Small intestine (tissue), 7 donors: ENCODE measurements at regions not wholly inside any gene's neighbourhood (a gene's known extent, or its start where the extent isn't known, plus 50 kb on each side); places are given as distances from the start of the nearest gene placed in this dataset.
"Not testable (repeated sequence)": the region's sequence is repeated elsewhere in the genome, so short reads cannot be mapped to it uniquely, and the experiment has no call there.

Experiments
- DNase-seq, 2 donors: peaks; one replicate each; pipeline versions ENCODE4 v3.0.0 to v3.0.0-alpha.2; 2013
- FAIRE-seq: peaks from 2 replicates; lab custom pipeline; 2012; peaks lifted over from hg19 to GRCh38; lab: Jason Lieb, UNC
- H3K27ac ChIP-seq, 3 donors: one replicate each; pipeline ENCODE4 v1.5.1; 2013; ENCODE audit warnings: low read length in 2 of 3, mild to moderate bottlenecking in 2 of 3, control low read depth in 1 of 3, inconsistent platforms in 1 of 3, low read depth in 1 of 3, moderate library complexity in 1 of 3
- H3K27me3 ChIP-seq, 3 donors: one replicate each; pipeline ENCODE4 v1.6.1; 2013; ENCODE audit warnings: low read length in 3 of 3, inconsistent platforms in 1 of 3; ENCODE audit not compliant: control insufficient read depth in 3 of 3, insufficient read depth in 3 of 3
- H3K36me3 ChIP-seq, 3 donors: one replicate each; pipeline ENCODE4 v1.6.1; 2013; ENCODE audit warnings: low read length in 3 of 3, inconsistent platforms in 1 of 3, low read depth in 1 of 3, mild to moderate bottlenecking in 1 of 3, moderate library complexity in 1 of 3; ENCODE audit not compliant: control insufficient read depth in 3 of 3, insufficient read depth in 2 of 3
- H3K4me1 ChIP-seq, 3 donors: one replicate each; pipeline ENCODE4 v1.6.1; 2013; ENCODE audit warnings: low read length in 2 of 3, inconsistent platforms in 1 of 3, low read depth in 1 of 3, mild to moderate bottlenecking in 1 of 3, moderate library complexity in 1 of 3; ENCODE audit not compliant: control insufficient read depth in 3 of 3, insufficient read depth in 2 of 3
- H3K4me3 ChIP-seq, 3 donors: one replicate each; pipeline ENCODE4 v1.5.1; 2013; ENCODE audit warnings: low read length in 3 of 3, control low read depth in 1 of 3, inconsistent platforms in 1 of 3, low read depth in 1 of 3, mild to moderate bottlenecking in 1 of 3, moderate library complexity in 1 of 3
- H3K9me3 ChIP-seq, 2 donors: one replicate each; pipeline ENCODE4 v1.6.1; 2013; ENCODE audit warnings: low read depth in 1 of 2, low read length in 1 of 2; ENCODE audit not compliant: control insufficient read depth in 2 of 2, insufficient read depth in 1 of 2
- WGBS, 3 donors: extraction: QIAGEN DNeasy Blood & Tissue Kit; methylation state at CpG; one replicate each; pipeline ENCODE4 v1.1.7; 2013; 5-methylcytosine and 5-hydroxymethylcytosine counted together
- donor health status: healthy with polysubstance abuse.
- donor health status: control.
- donor health status: control.
- donor health status: Bipolar disorder and iron deficiency.
- donor health status: healthy.

DNA sequence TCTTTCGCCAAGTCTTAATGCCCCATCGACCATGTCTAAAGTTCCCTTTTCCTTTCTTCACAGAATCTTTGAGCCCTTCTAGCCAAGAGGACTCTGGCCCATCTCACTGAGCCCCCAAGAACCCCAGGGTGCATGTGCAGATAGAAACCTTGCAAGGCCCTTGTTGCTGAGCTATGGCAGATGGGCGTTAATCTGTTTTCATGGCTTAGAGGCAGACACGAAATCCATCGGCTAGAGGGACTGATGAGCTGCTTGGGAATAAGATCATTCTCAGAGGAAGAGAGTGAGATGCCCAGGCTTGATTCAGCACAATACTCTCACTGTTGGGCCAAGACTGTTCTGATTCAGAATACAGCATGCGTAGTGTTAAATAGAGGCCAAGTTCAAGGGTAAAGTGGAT lies 262.5 kb upstream of the C9orf72 start:
- H3K9me3 ChIP-seq, result no peaks in the 10 kb centered on the region
- no peaks in the 10 kb centered on the region for H3K36me3 ChIP-seq
- no peak for FAIRE-seq
- no peaks in the 10 kb centered on the region for H3K27me3 ChIP-seq
- no peaks in the 10 kb centered on the region for H3K4me1 ChIP-seq
- no peak overlapping the region for H3K4me3 ChIP-seq
- no peak overlapping the region for H3K27ac ChIP-seq
- no peak for DNase-seq
- 86 to 91% (median 88%) methylated on average over 6 of the region's 6 CpGs for WGBS, 3 donors

DNA sequence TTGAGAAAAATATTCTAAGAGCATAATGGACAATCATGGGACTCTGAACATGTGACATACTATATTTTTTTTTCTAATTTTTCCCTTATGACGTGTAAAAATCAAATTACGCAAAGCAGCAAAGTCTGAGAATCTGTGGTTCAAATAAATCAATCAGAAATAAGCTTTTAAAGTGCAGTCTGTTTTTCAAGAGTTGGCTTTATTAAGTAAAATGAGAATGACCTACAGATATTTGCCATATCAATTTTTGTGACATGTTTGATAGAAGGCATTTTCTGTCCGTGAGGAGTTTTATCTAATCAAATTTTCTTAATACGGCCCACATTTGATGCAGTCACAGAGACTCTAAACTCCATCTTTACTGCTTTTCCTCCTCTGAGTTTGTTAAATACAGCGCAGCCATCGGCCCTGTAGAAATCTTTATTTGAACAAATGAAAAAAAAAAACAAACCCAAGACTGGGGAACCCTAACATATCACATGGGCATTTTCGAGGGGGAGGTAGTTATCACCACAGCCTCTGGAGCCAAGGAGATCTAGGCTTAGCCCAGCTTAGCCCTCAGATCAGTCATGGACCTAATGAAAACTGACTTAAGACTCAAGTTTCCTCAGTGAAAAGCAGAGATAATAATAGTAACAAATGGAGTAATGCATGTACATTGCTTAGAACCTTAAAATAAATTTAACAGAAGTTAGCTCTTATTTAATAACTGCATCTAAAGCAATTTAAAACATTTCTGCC lies 263.6 kb upstream of the C9orf72 start:
- DNase-seq (no peak), FAIRE-seq (no peak)
- no peak overlapping the region for H3K4me3 ChIP-seq
- WGBS, 3 donors, result 77 to 86% (median 82%) methylated on average over 7 of the region's 7 CpGs
- no peak overlapping the region for H3K27ac ChIP-seq
- H3K4me1 ChIP-seq, result no peaks in the 10 kb centered on the region
- no peaks in the 10 kb centered on the region for H3K36me3 ChIP-seq
- no peaks in the 10 kb centered on the region for H3K9me3 ChIP-seq
- H3K27me3 ChIP-seq, result no peaks in the 10 kb centered on the region

DNA sequence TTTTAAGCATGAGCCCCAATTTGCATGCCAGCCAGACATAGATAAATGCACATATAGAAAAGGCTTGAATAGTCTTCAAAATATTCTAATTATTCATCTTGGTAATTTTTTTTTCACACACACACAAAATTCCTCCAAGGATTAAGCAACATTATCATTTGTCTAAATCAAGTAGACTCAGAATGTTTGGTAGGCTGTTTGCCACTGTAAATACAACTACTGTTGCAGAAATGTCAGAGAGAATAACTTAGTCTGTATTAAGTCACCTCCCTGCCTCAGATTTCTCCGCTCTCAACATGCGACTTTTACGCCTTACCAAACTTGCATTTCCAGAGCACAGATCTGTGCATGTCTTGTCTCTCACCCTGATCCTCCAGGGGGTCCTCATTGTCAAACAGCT lies 265.6 kb upstream of the C9orf72 start:
- Histone ChIP-seq H3K27ac (no peak overlapping the region), H3K9me3 (no peaks in the 10 kb centered on the region), H3K27me3 (no peaks in the 10 kb centered on the region), H3K4me3 (no peak overlapping the region), H3K4me1 (no peaks in the 10 kb centered on the region), H3K36me3 (no peaks in the 10 kb centered on the region)
- no peak for FAIRE-seq
- 92 to 97% (median 93%) methylated on average over 3 of the region's 3 CpGs for WGBS, 3 donors
- DNase-seq, result no peak

DNA sequence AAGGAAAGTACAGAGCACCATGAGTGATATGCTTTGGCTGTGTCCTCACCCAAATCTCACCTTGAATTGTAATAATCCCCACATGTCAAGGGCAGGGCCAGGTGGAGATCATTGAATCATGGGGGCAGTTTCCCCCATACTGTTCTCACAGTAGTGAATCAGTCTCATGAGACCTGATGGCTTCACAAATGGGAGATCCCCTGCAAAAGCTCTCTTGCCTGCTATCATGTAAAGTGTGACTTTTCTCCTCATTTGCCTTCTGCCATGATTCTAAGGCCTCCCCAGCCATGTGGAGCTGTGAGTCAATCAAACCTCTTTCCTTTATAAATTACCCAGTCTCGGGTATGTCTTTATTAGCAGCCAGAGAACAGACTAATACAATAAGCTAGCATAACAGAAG lies 266.5 kb upstream of the C9orf72 start:
- not testable (repeated sequence) for DNase-seq, H3K4me1 ChIP-seq, H3K4me3 ChIP-seq, H3K36me3 ChIP-seq, H3K27me3 ChIP-seq, H3K27ac ChIP-seq, H3K9me3 ChIP-seq, FAIRE-seq
- WGBS, 3 donors, result 52 to 78% (median 71%) methylated on average over 1 of the region's 1 CpG

DNA sequence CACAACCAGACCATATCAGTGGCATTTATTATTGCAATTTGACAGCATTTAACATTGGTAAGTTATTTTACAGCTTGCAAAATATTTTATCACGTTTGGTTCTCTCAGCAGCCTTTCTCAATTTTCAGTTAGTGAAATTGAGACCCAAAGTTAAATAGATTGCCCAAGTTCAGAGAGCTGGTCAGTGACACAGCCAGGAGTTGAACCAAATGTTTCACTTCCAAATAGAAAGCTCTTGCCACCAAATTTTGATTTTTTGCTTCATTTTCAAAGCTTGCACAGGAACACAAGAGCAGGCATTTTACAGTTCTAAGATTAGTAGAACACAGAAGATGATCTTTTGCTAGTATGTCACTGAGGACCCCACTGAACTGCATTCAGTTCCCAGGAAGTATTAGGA lies 271.5 kb upstream of the C9orf72 start:
- no peak for DNase-seq
- no peaks in the 10 kb centered on the region for H3K4me1 ChIP-seq
- 17 to 52% (median 17%) methylated on average over 1 of the region's 1 CpG for WGBS, 3 donors
- H3K36me3 ChIP-seq, result no peaks in the 10 kb centered on the region
- H3K4me3 ChIP-seq, result no peak overlapping the region
- no peaks in the 10 kb centered on the region for H3K27me3 ChIP-seq
- no peak overlapping the region for H3K27ac ChIP-seq
- no peaks in the 10 kb centered on the region for H3K9me3 ChIP-seq
- FAIRE-seq, result no peak

DNA sequence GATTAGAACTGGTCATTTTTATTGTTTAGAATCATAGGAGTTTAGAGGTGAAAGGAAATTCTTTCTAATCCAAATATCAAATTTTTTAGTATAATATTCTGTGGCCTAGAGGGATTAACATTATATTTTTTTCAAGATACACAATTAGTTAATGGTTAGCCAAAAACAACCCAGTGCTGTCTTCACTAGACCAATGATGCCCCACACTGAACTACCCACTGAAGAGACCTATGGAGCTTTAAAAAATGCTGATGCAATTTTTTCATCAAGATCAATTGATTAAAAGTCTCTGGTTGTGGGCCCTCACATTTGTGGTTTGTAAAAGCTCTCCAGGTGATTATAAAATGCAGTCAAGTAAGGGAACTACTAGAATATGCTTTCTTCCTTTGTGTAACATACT lies 274.1 kb upstream of the C9orf72 start:
- DNase-seq (no peak), FAIRE-seq (no peak)
- no peaks in the 10 kb centered on the region for H3K4me1 ChIP-seq
- H3K4me3 ChIP-seq, result no peak overlapping the region
- H3K9me3 ChIP-seq, result no peaks in the 10 kb centered on the region
- H3K36me3 ChIP-seq, result no peaks in the 10 kb centered on the region
- H3K27ac ChIP-seq, result no peak overlapping the region
- H3K27me3 ChIP-seq, result no peaks in the 10 kb centered on the region

DNA sequence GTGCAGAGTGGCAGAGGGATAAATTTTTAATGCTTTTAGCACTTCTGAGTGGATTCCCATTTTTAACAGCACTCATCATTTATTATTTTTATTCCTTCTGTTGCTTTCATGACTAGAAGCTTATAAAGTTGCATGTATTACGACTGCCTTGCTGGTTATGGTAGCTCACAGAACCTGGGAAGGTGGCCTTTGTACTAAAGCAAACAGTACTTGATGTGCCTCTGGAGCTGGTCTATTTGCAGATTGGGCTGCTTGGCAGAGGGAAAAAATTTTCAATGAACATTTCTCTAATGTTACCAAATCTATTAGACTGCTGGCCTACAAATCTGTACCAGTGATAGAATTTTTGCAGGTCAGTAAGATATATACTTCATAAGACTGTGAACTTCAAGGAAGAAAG lies 274.5 kb upstream of the C9orf72 start:
- Histone ChIP-seq H3K27me3 (no peaks in the 10 kb centered on the region), H3K4me1 (no peaks in the 10 kb centered on the region), H3K9me3 (no peaks in the 10 kb centered on the region), H3K27ac (no peak overlapping the region), H3K4me3 (no peak overlapping the region), H3K36me3 (no peaks in the 10 kb centered on the region)
- 32 to 55% (median 38%) methylated on average over 1 of the region's 1 CpG for WGBS, 3 donors
- FAIRE-seq (no peak), DNase-seq (no peak)

DNA sequence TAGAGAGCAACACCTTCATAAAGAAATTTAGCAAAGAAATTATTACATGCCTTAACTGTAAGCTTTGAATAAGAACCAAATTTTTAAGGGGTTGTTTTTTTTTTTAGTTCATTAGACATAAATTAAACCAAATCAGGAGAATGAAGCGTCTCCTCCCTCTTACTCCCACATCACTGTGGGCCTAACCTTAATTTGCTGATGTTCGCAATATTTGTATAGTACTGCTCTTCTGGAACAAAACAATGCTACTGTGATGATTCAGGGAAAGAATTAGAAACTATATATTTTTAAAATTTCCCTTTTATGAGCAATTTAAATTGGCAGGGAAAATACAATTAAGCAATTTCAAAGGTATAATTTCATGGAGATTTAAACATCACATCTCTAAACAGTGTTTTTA lies 275.0 kb upstream of the C9orf72 start:
- FAIRE-seq (no peak), DNase-seq (no peak)
- no peaks in the 10 kb centered on the region for H3K36me3 ChIP-seq
- no peak overlapping the region for H3K27ac ChIP-seq
- WGBS, 3 donors, result 86 to 94% (median 90%) methylated on average over 2 of the region's 2 CpGs
- no peaks in the 10 kb centered on the region for H3K27me3 ChIP-seq
- H3K4me3 ChIP-seq, result no peak overlapping the region
- H3K9me3 ChIP-seq, result no peaks in the 10 kb centered on the region
- no peaks in the 10 kb centered on the region for H3K4me1 ChIP-seq

DNA sequence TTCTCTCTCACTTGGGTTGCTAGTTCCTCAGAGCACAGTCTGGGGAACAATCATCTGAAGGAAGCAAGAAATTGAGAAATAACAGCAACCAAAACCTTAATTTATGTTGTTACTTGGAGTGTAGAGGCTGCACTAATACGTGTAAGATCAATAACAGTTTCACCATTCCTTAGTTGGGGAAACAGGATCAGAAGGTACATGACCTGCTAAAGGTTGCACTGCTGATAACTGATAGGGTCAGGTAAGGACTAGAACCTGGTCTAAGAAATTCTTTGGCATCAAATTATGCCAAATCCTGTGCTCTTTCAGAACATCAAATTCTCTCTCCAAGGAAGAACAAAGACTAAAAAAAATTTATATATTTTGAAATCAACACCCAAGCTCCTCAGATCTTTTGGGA lies 278.6 kb upstream of the C9orf72 start:
- Histone ChIP-seq H3K4me1 (no peaks in the 10 kb centered on the region), H3K27me3 (no peaks in the 10 kb centered on the region), H3K27ac (no peak overlapping the region), H3K9me3 (no peaks in the 10 kb centered on the region), H3K36me3 (no peaks in the 10 kb centered on the region), H3K4me3 (no peak overlapping the region)
- 30 to 56% (median 36%) methylated on average over 1 of the region's 1 CpG for WGBS, 3 donors
- DNase-seq, result no peak
- no peak for FAIRE-seq
